Mesothelial cell of epicardium (in vitro differentiated cells): ENCODE measurements at regions not wholly inside any gene's neighbourhood (a gene's known extent, or its start where the extent isn't known, plus 50 kb on each side); places are given as distances from the start of the nearest gene placed in this dataset.
A peak's percentile ranks its signal among the peaks of the same experiment; 100 is the strongest.
"Not testable (repeated sequence)": the region's sequence is repeated elsewhere in the genome, so short reads cannot be mapped to it uniquely, and the experiment has no call there.

ENCODE experiments used
- DNase-seq, 2 experiments: peaks; one replicate each; pipeline ENCODE4 v3.0.0; 2021; ENCODE audit warnings: low spot score in 2 of 2; ENCODE audit not compliant: unreplicated experiment in 2 of 2
- H3K27ac Mint-ChIP-seq: 2 replicates; pipeline ENCODE4 v1.8.0; 2021; ENCODE audit warnings: mixed read lengths
- H3K27me3 Mint-ChIP-seq: 2 replicates; pipeline ENCODE4 v1.8.0; 2021; ENCODE audit warnings: low read depth, mixed read lengths
- H3K36me3 Mint-ChIP-seq: 2 replicates; pipeline ENCODE4 v1.8.0; 2021; ENCODE audit warnings: mixed read lengths
- H3K4me1 Mint-ChIP-seq: 2 replicates; pipeline ENCODE4 v1.8.0; 2021; ENCODE audit warnings: mixed read lengths
- H3K4me3 Mint-ChIP-seq: 2 replicates; pipeline ENCODE4 v1.8.0; 2021; ENCODE audit warnings: mild to moderate bottlenecking, moderate library complexity, mixed read lengths
- H3K9me3 Mint-ChIP-seq: 2 replicates; pipeline ENCODE4 v1.8.0; 2021; ENCODE audit warnings: mixed read lengths
- TF ChIP-seq, protein P1 (sequence below): fragments of 200-600 bp; sonication (generic); IDR thresholded peaks from one replicate; pipeline ENCODE4 v1.5.0; 2021; ENCODE audit warnings: antibody characterized with exemption; ENCODE audit not compliant: unreplicated experiment

GRCh38 chr2:183963609-183964008 lies 634.7 kb upstream of the ZNF804A start:
- H3K36me3 Mint-ChIP-seq, result no peaks in the 10 kb centered on the region
- TF ChIP-seq, protein P1, sequence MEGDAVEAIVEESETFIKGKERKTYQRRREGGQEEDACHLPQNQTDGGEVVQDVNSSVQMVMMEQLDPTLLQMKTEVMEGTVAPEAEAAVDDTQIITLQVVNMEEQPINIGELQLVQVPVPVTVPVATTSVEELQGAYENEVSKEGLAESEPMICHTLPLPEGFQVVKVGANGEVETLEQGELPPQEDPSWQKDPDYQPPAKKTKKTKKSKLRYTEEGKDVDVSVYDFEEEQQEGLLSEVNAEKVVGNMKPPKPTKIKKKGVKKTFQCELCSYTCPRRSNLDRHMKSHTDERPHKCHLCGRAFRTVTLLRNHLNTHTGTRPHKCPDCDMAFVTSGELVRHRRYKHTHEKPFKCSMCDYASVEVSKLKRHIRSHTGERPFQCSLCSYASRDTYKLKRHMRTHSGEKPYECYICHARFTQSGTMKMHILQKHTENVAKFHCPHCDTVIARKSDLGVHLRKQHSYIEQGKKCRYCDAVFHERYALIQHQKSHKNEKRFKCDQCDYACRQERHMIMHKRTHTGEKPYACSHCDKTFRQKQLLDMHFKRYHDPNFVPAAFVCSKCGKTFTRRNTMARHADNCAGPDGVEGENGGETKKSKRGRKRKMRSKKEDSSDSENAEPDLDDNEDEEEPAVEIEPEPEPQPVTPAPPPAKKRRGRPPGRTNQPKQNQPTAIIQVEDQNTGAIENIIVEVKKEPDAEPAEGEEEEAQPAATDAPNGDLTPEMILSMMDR, result no peak
- H3K4me3 Mint-ChIP-seq, result no peak overlapping the region
- H3K27me3 Mint-ChIP-seq, result no peaks in the 10 kb centered on the region
- no peak overlapping the region for H3K27ac Mint-ChIP-seq
- H3K4me1 Mint-ChIP-seq, result peaks cover 6% of the 10 kb centered on the region
- DNase-seq, result no peak
- no peaks in the 10 kb centered on the region for H3K9me3 Mint-ChIP-seq

GRCh38 chr2:183964565-183964964 lies 633.8 kb upstream of the ZNF804A start:
- no peaks in the 10 kb centered on the region for H3K9me3 Mint-ChIP-seq
- H3K27me3 Mint-ChIP-seq, result no peaks in the 10 kb centered on the region
- no peak for DNase-seq
- H3K36me3 Mint-ChIP-seq, result no peaks in the 10 kb centered on the region
- H3K27ac Mint-ChIP-seq, result no peak overlapping the region
- TF ChIP-seq, protein P1, result no peak
- H3K4me1 Mint-ChIP-seq, result peaks cover 9% of the 10 kb centered on the region
- H3K4me3 Mint-ChIP-seq, result no peak overlapping the region

- Mint-ChIP-seq H3K4me1 (peaks cover 9% of the 10 kb centered on the region), H3K27ac (peak overlapping the region; percentile 51), H3K4me3 (no peak overlapping the region), H3K9me3 (peaks cover 11% of the 10 kb centered on the region), H3K36me3 (no peaks in the 10 kb centered on the region), H3K27me3 (no peaks in the 10 kb centered on the region)
- no peak for DNase-seq
- TF ChIP-seq, protein P1, result no peak
These were observed 630.6 kb upstream of the ZNF804A start for GRCh38 chr2:183967756-183968155.

DNA sequence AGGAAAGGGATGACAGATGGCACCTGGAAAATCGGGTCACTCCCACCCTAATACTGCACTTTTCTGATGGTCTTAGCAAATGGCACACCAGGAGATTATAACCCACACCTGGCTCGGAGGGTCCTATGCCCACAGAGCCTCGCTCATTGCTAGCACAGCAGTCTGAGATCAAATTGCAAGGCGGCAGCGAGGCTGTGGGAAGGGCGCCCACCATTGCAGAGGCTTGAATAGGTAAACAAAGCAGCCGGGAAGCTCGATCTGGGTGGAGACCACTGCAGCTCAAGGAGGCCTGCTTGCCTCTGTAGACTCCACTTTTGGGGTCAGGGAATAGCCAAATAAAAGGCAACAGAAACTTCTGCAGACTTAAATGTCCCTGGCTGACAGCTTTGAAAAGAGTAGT lies 622.7 kb upstream of the ZNF804A start:
- H3K36me3 Mint-ChIP-seq, H3K27me3 Mint-ChIP-seq, H3K4me1 Mint-ChIP-seq, DNase-seq, H3K27ac Mint-ChIP-seq, H3K4me3 Mint-ChIP-seq: not testable (repeated sequence)
- peaks cover 33% of the 10 kb centered on the region for H3K9me3 Mint-ChIP-seq

DNA sequence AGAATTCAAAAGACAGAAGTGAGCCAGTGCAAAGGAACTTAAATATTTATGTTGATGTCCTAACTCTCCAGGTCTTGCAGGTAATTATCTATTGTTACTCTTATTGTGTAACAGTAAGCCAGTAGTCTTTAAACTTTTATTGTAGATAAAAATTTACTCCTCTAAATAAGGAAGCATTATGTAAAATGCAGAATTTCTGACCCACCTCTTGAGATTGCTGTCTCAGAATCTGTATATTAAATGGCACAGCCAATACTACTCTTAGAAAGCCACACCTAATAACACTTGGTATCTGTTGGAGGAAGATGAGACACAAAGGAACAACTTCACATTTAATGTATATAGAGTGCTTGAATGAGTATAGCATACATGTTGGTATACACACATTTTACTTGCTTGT lies 613.5 kb upstream of the ZNF804A start:
- H3K27me3 Mint-ChIP-seq, result no peaks in the 10 kb centered on the region
- TF ChIP-seq, protein P1, result no peak
- H3K4me3 Mint-ChIP-seq, result no peak overlapping the region

DNA sequence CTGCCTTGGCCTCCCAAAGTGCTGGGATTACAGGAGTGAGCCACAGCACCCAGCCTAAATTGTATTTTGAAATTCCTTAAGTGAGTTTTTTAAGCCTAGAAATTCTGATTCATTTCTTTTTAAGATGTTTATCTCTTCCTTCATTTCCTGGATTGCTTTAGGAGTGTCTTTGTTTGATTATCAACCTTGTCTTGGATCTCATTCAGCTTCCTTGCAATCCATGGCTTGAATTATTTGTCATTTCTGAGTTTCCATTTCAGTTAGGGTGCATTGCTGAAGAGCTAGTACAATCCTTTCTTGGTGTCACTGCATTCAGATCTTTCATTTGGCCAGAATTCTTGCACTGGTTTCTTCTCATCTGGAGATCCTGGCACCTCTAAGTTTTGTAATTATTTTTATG lies 606.4 kb upstream of the ZNF804A start:
- Mint-ChIP-seq H3K27me3 (no peaks in the 10 kb centered on the region), H3K9me3 (peaks cover 8% of the 10 kb centered on the region), H3K4me1 (peaks cover 23% of the 10 kb centered on the region), H3K27ac (no peak overlapping the region), H3K36me3 (peaks cover 3% of the 10 kb centered on the region), H3K4me3 (no peak overlapping the region)
- TF ChIP-seq, protein P1, result no peak
- no peak for DNase-seq

More for the DNA sequence above, 613.5 kb upstream of the ZNF804A start:
- Mint-ChIP-seq H3K4me1 (no peaks in the 10 kb centered on the region), H3K36me3 (peaks cover 3% of the 10 kb centered on the region), H3K27ac (no peak overlapping the region), H3K9me3 (peaks cover 19% of the 10 kb centered on the region)
- DNase-seq, result no peak
